Left ventricle myocardium inferior (tissue), 1 donor: ENCODE measurements at regions not wholly inside any gene's neighbourhood (a gene's known extent, or its start where the extent isn't known, plus 50 kb on each side); places are given as distances from the start of the nearest gene placed in this dataset.

Source experiments
- DNase-seq: peaks from one replicate; pipeline ENCODE4 v3.0.0-alpha.2; 2020
- H3K27ac ChIP-seq: fragments of 200-600 bp; replicated peaks from 2 replicates; pipeline ENCODE4 v1.8.0; 2021
- H3K27me3 ChIP-seq: fragments of 200-600 bp; 2 replicates; pipeline ENCODE4 v1.8.0; 2021; ENCODE audit warnings: low read depth
- H3K36me3 ChIP-seq: fragments of 200-600 bp; 2 replicates; pipeline ENCODE4 v1.8.0; 2021
- H3K4me1 ChIP-seq: fragments of 200-600 bp; 2 replicates; pipeline ENCODE4 v1.8.0; 2021
- H3K4me3 ChIP-seq: fragments of 200-600 bp; 2 replicates; pipeline ENCODE4 v1.8.0; 2021; ENCODE audit warnings: mild to moderate bottlenecking, moderate library complexity
- H3K9me3 ChIP-seq: fragments of 200-600 bp; replicated peaks from 2 replicates; pipeline ENCODE4 v1.8.0; 2021
- intact Hi-C: fragments of 100-400 bp; cut with micrococcal nuclease; formaldehyde crosslinking; loops from one replicate; pipeline ENCODE4 v1.11.0; 2022
- TF ChIP-seq, protein P1 (sequence below): fragments of 200-600 bp; IDR thresholded peaks from 2 replicates; pipeline ENCODE4 v1.8.0; 2021; ENCODE audit warnings: antibody characterized with exemption, mild to moderate bottlenecking, borderline replicate concordance
- donor health status: DM: no; HTN: yes; CAD: no; lungs with severe emphysema.

GRCh38 chr2:194166818-194167217 lies 1490.2 kb upstream of the SLC39A10 start:
- intact Hi-C loops = no loop called here
- Histone ChIP-seq H3K9me3 (no peaks in the 10 kb centered on the region), H3K27ac (no peak overlapping the region), H3K4me3 (no peak overlapping the region), H3K4me1 (no peaks in the 10 kb centered on the region), H3K27me3 (no peaks in the 10 kb centered on the region), H3K36me3 (no peaks in the 10 kb centered on the region)
- DNase-seq = no peak
- TF ChIP-seq, protein P1, sequence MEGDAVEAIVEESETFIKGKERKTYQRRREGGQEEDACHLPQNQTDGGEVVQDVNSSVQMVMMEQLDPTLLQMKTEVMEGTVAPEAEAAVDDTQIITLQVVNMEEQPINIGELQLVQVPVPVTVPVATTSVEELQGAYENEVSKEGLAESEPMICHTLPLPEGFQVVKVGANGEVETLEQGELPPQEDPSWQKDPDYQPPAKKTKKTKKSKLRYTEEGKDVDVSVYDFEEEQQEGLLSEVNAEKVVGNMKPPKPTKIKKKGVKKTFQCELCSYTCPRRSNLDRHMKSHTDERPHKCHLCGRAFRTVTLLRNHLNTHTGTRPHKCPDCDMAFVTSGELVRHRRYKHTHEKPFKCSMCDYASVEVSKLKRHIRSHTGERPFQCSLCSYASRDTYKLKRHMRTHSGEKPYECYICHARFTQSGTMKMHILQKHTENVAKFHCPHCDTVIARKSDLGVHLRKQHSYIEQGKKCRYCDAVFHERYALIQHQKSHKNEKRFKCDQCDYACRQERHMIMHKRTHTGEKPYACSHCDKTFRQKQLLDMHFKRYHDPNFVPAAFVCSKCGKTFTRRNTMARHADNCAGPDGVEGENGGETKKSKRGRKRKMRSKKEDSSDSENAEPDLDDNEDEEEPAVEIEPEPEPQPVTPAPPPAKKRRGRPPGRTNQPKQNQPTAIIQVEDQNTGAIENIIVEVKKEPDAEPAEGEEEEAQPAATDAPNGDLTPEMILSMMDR = peak; percentile 35

GRCh38 chr2:194155431-194155830 lies 1501.6 kb upstream of the SLC39A10 start:
- TF ChIP-seq, protein P1 = no peak
- no peaks in the 10 kb centered on the region for H3K27me3 ChIP-seq
- intact Hi-C loops = no loop called here
- peaks cover 11% of the 10 kb centered on the region for H3K9me3 ChIP-seq
- no peaks in the 10 kb centered on the region for H3K4me1 ChIP-seq
- no peaks in the 10 kb centered on the region for H3K36me3 ChIP-seq
- H3K27ac ChIP-seq = no peak overlapping the region
- no peak for DNase-seq
- no peak overlapping the region for H3K4me3 ChIP-seq

DNA sequence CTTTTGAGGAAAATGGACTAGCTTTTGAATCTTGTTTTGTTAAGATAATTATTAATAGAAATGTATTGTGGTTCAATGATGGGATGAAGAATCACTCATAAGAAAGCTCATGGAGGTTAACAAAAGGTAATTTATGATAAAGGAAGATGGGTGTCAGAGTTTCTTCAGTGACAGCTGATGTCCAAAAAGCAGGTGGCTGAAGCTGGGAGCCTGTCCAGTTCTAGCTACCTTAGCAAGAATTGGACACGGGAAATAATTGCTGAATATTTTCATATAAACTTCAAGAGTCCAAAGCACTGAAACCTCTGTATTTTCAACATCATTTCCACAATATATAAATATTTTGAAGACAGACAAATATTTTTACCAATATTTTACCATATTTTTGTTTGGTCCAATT lies 1505.8 kb upstream of the SLC39A10 start:
- DNase-seq = no peak
- Histone ChIP-seq H3K4me1 (no peaks in the 10 kb centered on the region), H3K9me3 (peaks cover under 1% of the 10 kb centered on the region), H3K27me3 (no peaks in the 10 kb centered on the region), H3K4me3 (no peak overlapping the region), H3K36me3 (no peaks in the 10 kb centered on the region), H3K27ac (no peak overlapping the region)
- intact Hi-C loops = no loop called here
- TF ChIP-seq, protein P1 = no peak

- H3K4me3 ChIP-seq = no peak overlapping the region
- no peaks in the 10 kb centered on the region for H3K9me3 ChIP-seq
- intact Hi-C loops = no loop called here
- no peak for DNase-seq
- H3K27me3 ChIP-seq = no peaks in the 10 kb centered on the region
- no peaks in the 10 kb centered on the region for H3K36me3 ChIP-seq
- TF ChIP-seq, protein P1 = no peak
- no peak overlapping the region for H3K27ac ChIP-seq
- no peaks in the 10 kb centered on the region for H3K4me1 ChIP-seq
Measured at GRCh38 chr2:194135463-194135862, 1521.6 kb upstream of the SLC39A10 start.

GRCh38 chr2:194128810-194129209 lies 1528.2 kb upstream of the SLC39A10 start:
- Histone ChIP-seq H3K27ac (no peak overlapping the region), H3K27me3 (no peaks in the 10 kb centered on the region), H3K9me3 (peaks cover 30% of the 10 kb centered on the region), H3K36me3 (no peaks in the 10 kb centered on the region), H3K4me3 (no peak overlapping the region), H3K4me1 (no peaks in the 10 kb centered on the region)
- no peak for DNase-seq
- TF ChIP-seq, protein P1 = no peak
- intact Hi-C loops = no loop called here

GRCh38 chr2:194126418-194126817 lies 1530.6 kb upstream of the SLC39A10 start:
- Histone ChIP-seq H3K27me3 (no peaks in the 10 kb centered on the region), H3K9me3 (peaks cover 30% of the 10 kb centered on the region), H3K4me1 (no peaks in the 10 kb centered on the region), H3K27ac (no peak overlapping the region), H3K4me3 (no peak overlapping the region), H3K36me3 (no peaks in the 10 kb centered on the region)
- no peak for DNase-seq
- intact Hi-C loops = no loop called here
- TF ChIP-seq, protein P1 = no peak
